Islet precursor cell (in vitro differentiated cells): ENCODE measurements at regions not wholly inside any gene's neighbourhood (a gene's known extent, or its start where the extent isn't known, plus 50 kb on each side); places are given as distances from the start of the nearest gene placed in this dataset.

ENCODE experiments used
- DNase-seq: peaks from one replicate; pipeline ENCODE4 v3.0.0-alpha.2; 2018

DNA sequence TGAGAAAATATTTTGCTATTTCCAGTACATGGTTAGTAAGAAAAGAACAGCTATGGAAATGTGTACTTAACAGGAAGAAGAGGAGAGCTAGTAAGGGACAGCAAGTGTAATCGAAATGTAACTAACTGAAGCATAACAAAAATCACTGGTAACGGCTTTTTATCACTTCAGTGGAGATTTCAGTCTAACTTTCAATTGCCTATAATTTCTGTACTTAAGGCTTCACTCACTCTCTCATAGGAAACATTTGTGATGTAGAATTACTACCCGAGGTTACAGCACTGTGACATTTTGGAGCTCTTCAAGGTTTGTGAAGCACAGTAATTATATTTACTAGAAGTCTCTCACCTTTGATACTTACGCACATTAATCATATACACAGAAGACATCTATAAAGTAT lies 1119.1 kb downstream of the AMY1C start:
- DNase-seq, result no peak

DNA sequence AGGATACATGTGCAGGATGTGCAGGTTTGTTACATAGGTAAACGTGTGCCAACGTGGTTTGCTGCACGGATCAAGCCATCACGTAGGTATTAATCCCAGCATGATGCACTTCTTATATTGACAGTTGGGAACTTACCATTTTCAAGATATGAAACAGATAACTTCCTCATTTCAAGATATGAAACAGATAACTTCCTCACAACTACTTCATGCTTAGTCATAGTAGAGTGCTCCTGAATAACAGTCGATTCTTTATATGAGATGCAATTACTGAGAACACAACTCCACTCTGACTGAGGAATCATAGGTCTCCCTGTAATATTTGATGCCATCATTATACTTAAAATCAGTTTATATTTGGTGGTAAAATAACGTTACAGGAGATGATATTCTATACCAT lies 1124.3 kb downstream of the AMY1C start:
- DNase-seq, result no peak

DNA sequence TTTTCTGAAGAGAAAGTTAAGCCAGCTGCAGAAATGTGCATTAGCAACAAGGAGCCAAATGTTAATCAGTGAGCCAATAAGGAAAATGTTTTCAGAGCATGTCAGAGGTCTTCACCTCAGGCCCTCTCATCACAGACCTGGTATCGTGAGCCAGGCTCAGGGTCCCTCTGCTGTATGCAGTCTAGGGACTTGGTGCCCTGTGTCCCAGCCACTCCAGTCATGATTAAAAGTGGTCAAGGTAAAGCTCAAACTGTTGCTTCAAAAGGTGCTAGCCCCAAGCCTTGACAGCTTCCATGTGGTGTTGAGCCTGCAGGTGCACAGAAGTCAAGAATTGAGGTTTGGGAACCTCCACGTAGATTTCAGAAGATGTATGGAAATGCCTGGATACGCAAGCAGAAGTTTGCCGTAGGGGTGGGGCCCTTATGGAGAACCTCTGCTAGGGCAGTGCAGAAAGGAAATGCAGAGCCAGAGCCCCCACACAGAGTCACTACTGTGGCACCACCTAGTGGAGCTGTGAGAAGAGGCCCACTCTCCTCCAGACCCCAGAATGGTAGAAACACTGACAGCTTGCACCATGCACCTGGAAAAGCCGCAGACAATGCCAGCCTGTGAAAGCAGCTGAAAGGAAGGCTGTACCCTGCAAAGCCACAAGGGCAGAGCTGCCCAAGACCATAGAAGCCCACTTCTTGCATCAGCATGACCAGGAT lies 1128.7 kb downstream of the AMY1C start:
- DNase-seq, result peak; percentile 65

DNA sequence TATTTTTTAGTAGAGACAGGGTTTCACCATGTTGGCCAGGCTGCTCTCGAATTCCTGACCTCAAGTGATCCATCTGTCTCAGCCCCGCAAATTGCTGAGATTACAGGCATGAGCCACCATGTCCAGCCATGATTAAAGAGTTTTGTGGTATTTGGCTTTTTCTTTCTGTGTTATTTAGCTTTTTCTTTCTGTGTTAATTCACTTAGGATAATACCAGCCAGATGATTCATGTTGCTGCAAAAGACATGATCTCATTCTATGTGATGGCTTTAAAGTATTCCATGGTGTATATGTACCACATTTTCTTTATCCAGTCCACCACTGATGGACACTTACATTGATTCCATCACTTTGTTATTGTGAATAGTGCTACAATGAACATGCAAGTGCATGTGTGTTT lies 1135.2 kb downstream of the AMY1C start:
- DNase-seq, result no peak

DNA sequence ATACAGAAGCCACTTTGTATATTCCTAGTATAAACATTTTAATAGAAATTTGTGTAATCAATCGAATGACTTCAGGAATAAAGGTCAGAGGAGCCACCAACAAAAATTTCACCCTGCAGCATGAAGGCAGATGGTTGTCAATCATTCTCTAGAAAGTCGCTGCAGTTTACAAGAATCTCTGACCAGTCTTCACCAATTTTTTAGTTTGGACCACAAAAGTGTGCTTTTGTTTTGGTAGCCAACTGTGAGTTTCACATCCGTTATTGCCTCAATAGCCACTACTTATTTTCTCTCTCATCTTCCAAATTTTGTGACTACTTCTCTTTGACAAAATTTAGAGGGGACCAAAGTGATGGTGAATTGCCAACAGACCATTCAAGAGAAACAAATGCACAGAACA lies 1155.6 kb downstream of the AMY1C start:
- DNase-seq, result no peak

DNA sequence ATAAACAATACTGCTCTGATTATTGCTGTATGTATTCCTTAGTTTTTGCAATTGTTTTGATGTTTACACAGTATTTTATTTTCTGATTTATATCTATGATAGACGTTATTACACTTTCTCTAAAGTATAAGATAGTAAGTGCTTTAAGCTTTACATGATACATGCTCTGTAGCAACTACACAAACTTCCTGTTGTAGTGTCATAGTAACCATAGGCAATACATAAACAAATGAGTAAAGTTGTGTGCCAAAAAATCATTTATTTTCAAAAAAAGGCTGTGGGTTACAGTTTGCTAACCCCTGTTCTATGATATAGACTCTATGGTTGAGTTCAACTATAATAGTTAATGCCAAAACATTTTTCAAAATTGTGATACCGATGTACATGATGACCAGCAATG lies 1156.4 kb downstream of the AMY1C start:
- DNase-seq, result no peak

DNA sequence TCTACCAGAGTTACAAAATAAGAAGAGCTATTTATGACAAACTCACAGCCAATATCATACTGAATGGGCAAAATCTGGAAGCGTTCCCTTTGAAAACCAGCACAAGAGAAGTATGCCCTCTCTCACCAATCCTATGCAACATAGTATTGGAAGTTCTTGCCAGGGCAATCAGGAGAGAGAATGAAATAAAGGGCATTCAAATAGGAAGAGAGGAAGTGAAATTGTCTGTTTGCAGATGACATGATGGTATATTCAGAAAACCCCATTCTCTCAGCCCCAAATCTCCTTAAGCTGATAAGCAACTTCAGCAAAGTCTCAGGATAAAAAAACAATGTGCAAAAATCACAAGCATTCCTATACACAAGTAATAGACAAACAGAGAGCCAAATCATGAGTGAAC lies 1169.5 kb downstream of the AMY1C start:
- no peak for DNase-seq

DNA sequence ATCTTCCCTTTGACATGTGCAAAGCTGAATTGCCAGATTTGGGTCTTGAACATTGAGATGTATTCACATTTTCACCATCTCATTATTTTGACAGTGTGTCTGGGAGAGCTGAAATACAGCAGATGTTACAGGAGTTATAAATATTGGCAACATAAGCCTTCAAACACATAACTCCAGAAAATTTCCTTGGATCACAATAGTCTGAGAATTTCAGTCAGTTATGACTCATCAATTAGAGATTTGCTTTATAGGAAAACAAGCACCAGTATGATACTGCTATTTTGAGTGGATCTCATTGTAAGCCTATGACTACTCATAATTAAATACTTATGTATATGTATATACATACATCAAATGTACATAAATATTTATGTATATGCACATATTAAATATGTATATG lies 1171.8 kb downstream of the AMY1C start:
- DNase-seq, result no peak

DNA sequence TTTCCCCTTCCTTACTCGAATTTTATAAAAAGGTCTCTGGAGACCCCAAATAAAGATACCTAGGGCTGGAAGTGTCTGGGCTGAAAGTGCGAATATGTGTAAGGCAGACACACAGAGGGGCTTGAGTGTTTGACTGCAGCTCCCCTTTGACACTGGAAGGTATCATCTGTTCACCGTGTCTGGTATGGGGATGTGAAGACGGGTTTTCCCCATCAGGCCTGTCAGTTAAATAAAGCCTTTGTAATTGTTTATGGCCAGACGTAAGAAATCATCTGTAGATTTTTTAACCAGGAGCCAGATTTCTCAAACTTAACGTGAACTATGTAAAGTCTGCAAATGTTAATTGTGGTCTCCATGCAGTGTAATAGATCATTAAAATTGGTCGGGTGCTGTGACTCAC lies 1173.4 kb downstream of the AMY1C start:
- DNase-seq, result no peak

DNA sequence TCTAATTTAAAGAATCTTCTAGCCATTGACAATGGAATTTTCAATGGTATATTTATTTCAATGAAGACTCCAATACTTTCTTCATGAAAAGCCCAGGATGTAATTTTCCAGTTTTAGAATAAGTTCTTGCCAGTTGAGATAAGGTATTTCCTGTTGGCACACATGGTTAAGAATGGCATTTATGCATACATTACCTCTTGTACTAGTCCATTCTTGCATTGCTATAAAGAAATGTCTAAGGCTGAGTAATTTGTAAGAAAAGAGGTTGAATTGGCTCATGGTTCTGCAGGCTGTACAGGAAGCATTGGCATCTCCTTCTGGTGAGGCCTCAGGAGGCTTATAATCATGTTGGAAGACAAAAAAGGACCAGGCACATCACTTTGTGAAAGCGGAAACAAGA lies 1179.6 kb downstream of the AMY1C start:
- no peak for DNase-seq

DNA sequence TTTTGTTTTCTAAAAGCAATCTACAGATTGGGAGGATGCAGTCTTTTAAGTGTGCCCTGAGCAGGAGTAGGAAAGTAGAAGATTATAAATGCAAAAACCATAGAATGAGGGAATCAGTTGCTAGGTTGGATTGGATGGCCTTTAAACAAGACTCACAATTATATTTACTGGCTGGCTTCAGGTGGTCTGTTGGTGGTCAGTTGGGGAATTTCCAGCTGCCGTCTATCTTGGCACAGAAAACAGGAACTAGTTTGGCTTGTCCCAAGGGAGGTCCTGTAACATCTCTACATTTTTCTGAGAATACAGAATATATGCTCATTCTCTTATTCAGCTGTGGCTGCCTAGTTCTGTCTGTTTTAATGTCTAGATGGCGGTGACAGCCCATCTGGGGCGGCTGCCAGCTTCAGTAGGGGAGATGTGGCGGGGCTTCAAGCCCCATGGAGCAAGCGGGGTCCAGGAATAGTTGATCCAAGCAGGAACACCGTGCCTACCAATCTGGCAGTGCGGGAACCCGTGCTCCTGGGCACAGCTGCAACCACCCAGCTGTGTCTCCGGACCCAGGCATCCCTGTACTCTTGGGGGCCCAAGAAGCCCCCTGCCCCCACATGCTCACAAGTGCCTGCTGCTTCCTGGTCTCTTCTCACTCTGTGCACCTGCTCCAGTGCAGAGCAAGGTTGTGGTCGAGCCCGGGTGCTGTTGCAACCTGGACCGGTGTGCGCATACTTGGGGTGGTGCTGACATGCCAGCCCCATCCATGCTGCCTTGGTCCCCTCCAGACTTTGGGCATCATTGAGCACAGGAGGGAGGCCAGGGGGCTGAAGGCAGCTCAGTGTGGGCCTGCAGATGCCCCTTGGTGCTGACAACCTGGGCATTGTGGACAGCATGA lies 1182.6 kb downstream of the AMY1C start:
- no peak for DNase-seq

DNA sequence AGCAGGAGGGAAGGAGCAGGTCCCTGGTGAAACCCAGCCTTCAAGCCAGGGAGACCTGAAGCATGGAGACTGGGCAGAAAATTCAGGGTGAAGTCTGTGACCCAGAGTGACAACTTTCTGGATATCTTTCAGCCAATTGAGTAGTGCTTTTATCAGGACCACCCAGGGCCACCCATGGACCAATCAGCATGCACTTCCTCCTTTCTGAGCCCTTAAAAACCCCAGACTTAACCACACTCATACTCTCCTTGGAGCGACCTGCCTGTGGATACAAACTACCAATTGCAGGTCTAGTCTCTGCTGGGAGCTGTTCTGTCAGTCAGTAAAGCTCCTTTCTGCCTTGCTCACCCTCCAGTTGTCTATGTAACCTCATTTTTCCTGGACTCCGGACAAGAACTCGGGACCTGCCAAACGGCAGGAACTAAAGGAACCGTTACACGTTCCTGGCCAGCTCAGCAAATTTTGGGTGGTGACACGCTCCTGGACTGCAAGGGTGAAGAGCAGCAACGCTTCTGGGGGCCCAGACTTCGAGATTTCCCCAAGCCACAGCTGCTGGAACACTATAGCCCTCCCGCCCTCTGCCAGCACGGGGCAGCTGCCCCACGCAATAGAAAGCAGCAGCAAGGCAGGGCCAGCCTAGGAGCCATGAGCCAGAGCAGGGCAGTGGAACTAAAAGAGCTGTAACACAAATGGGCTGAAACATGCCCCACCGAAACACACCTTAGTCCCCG lies 1183.4 kb downstream of the AMY1C start:
- no peak for DNase-seq

DNA sequence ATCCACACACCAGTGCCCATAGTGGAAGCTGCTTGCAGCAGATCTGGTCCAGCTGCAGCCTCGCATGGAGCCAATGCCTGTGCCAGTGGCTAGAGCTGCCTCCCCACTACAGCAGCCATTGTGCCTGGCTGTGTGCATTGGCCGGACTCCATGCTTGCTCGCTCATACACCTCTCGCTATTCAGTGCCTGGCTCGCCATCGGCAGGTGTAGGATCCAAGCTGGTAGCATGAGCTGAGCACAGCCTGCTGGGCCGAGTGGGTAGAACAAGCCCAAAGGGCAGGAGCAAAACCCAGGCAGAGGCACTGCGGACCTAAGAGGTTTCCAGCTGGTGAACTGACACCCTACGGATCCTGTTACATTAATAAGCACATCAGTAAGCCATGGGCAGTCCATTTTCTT lies 1184.1 kb downstream of the AMY1C start:
- DNase-seq, result no peak

DNA sequence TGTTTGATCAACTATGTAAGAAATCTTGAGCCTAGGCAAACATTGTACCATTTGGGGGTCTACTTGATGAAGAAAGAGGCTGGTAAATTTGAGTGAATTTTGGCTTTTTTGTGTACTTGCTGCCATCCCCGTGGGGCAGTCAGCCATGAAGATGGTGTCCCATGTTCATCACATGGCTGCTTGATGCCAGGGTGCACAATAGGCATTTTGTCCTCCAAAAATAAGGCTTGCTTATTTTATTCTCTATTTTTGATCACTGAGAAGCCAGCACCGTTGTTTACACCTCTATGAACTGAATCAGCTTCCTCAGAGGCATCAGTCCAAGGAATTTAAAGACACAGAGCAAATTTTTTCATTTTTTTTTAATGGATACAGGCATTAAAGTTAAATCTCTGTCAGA lies 1195.7 kb downstream of the AMY1C start:
- DNase-seq, result no peak

DNA sequence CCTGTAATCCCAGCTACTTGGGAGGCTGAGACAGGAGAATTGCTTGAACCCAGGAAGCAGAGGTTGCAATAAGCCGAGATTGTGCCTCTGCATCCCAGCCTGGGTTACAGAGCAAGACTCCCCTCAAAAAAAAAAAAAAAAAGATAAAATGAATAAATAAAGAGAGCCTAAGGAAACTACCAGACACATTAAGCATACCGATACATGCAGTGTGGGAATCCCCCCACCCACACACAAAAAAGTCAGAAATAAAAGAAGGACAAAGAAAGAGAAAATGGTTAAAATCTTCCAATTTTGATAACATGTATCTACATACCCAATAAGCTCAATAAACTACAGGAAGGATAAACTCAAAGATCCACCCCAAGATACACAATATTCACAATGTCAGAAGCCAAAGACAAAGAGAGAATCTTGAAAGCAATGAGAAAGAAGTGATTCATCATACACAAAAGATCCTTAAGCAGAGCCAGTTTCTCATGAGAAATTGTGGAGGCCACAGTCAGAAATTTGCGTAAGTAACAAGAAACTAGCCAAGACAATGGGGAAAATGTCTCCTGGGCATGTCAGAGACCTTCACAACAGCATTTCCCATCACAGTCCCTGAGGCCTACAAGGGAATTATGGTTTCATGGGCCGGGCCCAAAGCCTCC lies 1197.0 kb downstream of the AMY1C start:
- DNase-seq, result no peak

DNA sequence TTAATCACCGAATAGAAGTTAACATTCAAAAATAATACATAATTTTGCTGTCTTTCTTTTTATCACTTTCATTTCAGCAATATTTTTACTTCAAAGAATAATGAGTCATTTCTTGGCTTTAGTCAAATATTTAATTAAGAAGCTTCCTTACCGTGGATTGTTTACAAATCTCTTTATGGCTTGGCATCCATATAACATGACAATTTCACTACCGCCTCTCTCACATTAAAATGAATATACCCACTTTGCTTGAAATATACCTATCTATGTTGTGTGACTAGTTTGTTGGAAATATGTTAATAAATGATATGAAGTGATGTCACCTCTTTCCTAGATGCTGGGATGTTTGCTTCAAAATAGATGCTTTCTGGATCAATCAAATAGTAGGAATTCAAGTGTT lies 1203.9 kb downstream of the AMY1C start:
- no peak for DNase-seq

DNA sequence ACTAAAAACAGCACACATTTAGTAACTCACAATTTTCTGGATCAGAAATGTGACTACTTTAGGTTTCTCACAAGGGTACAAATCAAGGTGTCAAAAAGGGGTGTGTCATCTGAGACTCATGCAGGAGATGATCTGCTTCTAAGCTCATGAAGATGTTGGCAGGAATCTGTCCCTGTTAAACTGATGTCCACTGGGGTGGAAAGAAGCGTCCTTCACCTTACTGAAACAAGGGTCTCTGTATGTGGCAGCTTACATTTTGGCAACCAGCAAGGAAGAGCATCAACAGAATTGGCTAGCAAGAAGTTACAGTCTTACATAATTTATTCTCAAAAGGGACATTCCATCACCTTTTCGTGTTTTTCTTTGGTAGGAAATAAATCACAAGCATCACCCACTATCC lies 1223.8 kb downstream of the AMY1C start:
- DNase-seq, result no peak

DNA sequence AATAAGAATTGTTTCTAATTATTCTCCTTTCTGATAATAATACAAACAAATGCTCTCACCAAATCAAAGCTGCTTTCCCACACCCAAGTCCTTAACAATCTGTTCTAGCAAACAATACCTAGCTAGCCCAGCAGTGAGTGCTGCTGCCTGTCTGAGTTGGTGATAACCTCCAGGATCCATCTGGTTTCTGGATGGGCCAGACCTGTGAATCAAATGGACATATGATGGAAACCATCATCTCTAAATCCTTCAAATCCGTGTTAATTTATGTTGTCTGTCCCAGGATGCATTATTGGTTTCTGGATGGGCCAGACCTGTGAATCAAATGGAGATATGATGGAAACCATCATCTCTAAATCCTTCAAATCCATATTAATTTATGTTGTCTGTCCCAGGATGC lies 1230.0 kb downstream of the AMY1C start:
- no peak for DNase-seq

DNA sequence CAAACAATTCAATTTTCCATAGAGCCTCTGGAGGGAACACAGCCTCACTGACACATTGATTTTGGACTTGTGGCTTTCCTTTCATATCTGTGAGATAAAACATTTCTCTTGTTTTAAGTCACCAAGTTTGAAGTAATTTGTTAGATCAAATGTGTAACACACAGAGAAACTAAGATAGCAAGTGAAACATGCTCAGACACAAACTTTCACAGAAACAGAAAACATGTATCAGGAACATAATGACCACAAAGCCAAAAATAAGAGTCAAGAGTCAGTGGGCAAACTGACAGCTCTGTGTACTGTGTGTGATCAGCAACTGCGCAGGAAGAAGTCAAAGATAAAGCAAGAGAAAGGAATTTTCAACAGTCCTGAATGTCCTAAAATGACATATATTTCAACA lies 1237.5 kb downstream of the AMY1C start:
- no peak for DNase-seq

DNA sequence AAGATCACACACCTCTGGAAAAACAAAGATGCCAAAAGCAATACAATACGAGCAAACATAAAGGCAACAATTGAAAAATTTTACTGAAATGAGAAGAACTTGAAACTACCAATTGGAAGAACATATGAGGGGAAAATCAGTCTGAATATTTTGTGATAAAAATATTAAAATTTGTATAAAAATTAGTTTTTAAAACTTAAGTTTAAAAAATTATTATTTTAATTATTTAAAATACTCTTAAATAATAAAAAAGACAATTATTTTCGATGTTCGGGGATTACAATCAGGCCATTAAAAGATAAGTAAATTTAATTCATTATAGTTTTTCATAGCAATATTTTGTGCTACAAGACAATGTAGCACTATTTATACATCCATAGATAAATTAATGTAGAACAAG lies 1239.3 kb downstream of the AMY1C start:
- no peak for DNase-seq

DNA sequence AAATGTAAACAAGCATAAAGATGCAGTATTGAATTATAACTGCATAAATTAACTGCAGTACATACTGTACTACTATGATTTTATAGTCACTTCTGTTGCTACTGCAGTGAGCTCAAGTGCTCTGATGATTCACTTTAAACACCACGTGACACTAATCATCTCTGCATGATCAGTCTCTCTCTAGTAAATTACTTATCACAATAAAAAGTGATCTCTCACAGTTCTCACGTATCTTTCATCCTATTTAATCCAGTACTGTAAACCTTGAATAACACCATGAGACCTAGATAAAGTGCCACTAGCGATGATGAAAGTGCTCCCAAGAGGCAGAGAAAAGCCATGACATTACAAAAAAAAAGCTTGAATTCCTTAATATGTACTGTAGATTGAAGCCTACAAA lies 1242.0 kb downstream of the AMY1C start:
- DNase-seq, result no peak

DNA sequence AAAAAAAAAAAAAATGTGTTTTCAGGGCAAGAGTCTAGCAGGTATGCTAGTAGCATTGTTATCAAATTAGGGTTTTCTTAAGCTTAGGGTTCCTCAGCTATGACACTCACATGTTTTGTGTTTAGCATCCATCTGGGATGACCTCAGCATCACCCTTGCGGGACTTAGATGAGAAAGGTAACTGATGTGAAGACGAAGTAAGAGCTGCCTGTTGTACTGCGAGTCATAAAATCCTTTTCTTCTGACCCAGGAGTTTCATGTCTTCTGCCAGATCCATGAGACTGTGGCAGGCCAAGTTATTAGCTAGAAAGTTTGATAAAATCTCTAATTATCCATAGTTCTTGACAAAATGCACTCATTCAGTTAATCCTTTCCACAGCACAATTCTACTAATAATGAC lies 1251.1 kb downstream of the AMY1C start:
- no peak for DNase-seq

DNA sequence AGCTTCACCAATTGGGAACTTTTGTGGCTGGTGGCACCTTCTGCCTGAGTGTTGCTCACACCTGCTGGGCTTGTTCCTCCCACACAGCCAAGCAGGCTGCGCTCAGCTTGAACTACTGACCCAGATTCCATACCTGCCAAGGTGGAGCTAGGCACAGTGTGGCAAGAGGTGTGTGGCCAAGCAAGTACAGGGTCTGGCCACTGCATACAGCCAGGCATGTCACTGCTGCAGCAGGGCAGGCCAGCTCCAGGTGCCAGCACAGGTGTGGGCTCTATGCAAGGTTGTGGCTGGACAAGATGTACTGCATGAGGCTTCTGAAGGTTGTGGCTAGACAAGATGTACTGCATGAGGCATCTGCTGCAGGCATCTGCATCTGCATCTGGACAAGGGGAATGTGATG lies 1254.8 kb downstream of the AMY1C start:
- no peak for DNase-seq
